GM19395 (cell line): ENCODE measurements at regions not wholly inside any gene's neighbourhood (a gene's known extent, or its start where the extent isn't known, plus 50 kb on each side); places are given as distances from the start of the nearest gene placed in this dataset.

Experiments used
- ATAC-seq: cut with Tn5 transposase; IDR thresholded peaks from one replicate; pipeline ENCODE4 v1.9.1; 2021; ENCODE audit warnings: mild to moderate bottlenecking, moderate library complexity; ENCODE audit not compliant: unreplicated experiment

DNA sequence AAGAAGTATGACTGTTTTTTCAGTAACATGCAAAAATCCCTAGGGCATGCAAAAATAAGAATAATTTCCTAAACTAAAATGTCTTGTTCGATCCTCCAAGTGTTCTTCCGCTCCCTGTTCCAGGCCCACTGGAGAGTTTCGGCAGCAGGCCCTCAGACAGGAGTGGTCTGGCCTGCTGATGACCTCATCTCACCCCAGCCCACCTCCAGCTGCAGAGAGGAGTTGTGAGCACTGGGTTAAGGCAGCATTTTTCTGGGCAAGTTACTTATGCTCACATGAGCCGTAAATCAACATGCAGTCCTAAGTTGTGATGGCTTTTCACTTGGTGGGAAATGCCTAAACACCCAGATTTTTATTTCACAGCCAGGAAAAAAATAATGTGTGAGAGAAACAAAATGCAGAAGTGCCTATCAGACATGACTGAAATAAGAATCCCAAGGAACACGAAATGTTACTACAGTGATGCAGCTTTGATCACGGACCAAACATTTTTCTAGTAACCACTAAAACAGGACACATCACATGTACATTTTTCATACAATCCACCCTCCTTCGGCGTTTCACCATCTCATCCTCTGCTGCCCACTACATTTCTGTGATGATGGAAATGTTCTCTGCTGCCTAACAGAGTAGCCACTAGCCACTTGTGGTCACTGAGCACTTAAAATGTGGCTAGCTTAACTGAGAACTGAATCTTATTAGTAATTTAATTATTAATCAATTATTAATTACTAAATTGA, 153.3 kb upstream of the TBL1X start:
- ATAC-seq, result no peak

DNA sequence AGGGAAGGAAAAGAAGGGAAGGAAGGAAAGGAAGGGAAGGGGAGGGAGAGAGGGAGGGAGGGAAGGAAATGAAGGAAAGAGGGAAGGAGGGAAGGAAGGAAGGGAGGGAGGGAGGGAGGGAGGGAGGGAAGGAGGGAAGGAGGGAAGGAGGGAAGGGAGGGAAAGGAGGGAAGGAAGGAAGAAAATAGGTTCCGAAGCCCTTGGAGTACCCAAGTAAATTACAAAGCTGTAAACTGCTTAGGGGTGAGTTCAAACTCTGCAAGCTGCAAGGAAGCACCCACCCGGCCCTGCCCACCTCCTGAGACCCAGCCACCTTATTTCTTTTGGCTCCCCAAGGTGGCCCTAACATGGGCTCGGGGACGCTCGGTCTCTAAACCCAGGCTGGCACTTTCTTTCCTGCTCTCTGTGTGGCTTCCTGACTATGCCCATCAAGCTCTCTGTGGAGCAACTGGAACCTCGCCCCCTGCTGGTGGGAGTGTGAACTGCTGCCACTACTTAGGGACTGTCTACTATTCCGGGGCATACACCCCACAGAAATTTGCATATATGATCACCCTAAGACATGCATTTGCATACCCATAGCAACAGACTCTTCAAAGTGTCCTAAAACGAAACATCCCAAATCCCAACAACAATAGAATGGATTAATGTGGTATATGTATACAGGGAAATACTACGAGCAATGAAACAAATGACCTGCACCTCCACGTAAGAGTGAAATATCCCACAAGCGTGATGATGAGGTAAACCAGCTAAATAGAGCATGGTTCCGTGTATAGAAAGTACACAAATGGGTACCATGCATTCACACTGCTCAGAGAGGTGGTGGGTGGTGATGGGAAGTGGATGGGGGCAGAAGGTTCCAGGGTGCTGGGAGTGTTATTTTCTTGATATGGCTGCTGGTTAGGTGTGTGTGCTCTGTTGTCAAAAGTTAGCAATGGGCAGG, 151.7 kb upstream of the TBL1X start:
- ATAC-seq, result peak; percentile 89

DNA sequence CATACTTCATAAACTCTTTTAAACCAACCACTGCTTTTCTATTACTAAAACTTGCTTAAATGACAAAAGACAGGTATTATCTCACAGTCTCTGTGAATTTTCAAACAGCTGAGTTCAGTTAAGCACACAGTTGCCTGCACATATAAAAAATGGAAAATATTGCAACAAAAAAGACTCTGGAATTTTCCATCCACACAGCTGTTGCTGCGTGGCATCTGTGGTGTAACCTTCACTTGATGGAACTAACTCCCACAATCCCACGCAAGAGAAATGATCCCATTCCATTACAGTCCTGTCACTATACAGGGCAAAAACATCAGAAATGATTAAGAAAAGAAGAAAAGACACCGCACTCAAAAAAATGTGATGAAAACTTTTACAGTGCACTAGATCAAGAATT, 149.8 kb upstream of the TBL1X start:
- no peak for ATAC-seq

DNA sequence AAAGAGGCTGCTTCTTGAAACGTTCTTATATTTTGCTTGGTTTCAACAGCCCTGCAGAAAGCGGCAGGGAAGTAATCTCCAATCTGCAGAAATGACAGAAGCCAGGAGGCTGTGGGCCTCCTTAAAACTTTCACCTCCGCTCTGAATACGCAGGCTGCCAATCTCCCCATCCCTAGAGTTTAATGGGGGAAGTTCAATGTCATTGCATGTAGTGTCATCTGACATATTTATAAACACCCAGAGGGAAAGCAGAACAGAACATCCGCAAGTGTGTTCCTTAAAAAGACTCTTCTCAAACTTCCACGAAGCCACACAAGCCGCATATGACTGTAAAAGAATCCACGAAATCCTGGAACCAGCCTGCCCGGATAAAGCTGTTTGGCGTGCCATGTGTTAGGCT, 148.8 kb upstream of the TBL1X start:
- ATAC-seq, result no peak

DNA sequence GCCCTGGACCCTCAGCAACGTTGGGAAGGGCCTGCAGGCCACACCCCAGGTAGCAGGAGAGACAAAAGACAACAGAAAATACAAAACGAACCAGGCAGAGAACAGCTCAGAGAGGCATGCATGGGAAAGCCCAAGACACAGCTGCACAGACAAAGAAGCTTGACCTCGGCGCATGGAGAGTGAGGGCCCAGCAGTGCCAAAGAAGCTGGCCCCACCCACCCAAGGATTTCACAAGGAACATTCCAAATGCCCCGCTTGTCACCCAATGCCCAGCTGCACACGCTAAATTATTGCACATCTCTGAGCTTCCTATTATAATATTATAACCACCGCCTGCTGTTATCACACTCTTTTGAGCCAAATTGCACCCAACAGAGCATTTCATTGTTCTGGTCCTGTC, 147.7 kb upstream of the TBL1X start:
- no peak for ATAC-seq

DNA sequence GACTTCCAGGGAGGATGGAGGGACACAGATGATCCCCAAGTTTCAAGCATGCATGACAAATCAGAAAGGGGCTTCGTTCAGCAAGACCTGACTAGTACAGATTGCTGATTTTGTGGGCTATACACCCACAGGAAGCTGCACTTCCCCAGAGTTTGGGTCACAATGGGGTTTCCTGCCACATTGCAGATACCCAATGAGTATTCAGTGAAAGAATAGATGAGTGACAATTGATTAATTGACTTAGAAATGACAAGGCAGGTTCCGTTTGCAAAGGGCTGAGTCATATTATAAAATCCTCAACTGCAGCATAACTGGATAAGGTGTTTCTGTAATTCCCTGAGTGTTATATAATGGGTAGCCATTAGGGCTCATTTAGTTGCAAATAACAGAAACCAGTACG, 146.6 kb upstream of the TBL1X start:
- no peak for ATAC-seq

DNA sequence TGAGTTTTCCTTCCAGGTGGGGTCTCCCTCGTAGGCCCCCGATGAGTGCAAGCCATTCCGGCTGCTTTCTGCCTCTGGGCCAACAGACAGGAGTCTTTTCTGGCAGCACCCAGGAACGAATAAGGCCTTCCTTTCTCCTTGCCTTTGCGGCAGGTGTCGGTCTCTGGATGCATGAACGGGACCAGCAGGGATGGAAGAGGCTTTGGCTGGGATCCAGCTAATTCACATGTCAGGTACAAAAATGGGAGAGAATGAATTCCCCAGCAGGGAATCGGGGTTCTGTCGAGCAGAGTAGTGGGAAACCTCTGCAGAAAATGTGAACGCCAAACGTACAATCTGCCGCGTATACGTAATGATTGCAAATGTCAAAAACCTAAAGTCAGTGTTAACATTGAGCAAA, 146.1 kb upstream of the TBL1X start:
- ATAC-seq, result no peak

DNA sequence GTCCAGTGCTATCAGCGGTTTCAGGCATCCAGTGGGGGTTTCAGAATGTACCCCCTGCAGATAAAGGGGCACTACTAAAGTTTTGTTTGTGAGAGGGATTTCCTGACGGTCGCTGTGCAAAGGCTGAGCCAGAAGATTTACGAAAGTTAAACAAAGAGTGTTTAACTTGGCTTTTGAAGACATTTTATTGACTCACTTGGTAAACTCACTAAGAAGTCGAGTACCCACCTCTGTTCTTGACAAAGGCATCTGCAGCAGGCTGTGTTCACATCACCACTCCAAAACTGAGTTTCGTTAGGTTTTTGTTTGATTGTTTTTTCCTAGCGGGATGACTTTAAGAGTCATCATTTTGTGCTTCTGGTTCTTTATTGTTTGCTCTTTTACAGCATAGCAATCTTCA, 143.9 kb upstream of the TBL1X start:
- ATAC-seq, result no peak

DNA sequence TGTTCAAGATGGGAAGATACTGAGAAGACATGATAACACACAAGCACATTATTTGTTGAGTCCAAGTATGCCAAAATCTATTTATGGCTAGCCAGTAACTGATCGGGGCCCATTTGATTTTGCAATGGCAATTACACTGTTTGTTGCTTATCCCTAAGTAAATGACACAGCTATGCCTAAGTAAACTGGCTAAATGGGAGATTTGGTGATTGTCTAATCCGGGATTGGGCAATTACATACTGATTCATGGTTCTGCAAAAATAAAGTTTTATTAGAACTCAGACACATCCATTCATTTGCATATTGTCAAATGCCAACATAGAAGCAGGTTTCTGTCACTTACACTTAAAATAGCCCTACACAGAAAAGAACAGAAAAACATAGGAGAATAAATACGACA, 140.2 kb upstream of the TBL1X start:
- ATAC-seq, result no peak

DNA sequence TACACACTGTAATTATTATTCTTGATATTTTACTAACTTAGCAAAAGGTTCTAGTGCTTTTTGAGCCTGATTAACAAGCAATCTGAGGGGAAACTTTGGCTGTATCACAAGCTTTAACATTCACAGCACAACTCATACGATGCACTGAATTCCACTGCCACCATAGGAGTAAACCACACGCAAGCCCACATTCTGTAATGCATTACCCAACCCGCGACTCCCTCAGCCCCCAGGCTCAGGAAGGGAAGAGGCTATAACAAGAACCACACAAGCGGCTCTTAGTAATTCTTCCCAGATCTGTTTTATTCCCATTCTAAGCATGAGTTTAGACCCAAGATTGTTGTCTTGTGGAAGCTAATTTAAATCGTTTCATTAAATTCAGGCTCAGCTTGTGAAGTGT, 138.5 kb upstream of the TBL1X start:
- ATAC-seq, result no peak

DNA sequence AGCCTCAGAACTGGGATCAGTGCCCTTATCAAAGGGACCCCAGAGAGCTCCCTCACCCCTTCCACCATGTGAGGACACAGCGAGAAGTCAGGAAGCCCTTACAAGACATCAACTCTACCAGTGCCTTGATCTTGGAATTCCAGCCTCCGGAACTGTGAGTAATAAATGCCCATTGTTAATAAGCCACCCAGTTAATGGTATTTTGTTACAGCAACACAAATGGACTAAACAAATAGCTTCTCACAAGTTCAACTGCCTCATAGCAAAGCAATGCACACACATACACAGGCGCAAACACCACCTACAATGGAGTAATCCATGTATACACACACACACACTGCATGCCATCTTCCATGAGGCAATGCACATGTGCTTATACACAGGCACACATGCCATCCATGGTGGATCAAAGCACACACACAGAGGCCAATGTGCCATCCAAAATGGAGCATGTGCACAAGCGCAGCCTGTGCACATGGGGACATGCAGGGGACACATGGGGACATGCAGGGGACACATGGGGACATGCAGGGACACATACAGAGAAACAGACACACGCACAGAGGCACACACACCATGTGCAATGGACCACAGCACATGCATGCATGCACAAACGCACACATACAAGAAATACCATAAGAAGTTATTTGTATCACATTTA, 137.6 kb upstream of the TBL1X start:
- ATAC-seq, result no peak

DNA sequence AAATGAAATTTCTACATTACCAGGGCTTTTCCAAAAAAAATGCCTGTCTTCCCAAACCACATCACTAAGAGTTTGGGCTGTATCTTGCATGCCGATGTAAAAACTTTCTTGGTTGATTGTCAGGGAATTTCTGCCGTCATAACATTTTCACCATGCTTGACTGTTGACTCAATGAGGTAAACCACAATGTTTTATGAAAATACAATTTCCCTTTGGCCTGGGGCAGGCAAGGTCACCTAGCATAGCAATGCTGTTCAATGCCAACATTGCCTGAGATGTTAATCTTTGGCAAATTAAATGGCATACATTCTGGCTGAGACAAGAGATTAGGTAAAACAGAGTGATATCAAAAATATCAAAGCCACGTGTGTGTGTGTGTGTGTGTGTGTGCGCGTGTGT, 137.1 kb upstream of the TBL1X start:
- no peak for ATAC-seq

DNA sequence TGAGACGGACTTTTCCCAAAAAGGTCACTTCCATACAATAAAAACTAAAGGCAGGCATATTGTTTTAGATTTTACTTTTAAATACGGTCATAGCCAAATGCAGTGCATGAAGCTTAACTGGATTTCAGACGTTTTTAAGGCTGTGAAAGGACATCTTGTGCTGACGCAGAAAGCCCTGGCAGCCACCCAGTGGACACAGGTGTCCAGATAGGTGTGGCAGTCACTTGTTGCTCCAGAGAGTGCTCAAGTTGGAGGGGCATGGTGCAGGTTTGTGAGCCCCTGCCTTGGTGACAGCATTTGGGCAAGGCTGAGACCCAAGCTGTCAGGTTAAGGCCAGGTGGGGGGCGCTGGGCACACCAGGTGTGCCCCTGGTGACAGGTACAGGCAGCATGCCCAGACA, 135.8 kb upstream of the TBL1X start:
- no peak for ATAC-seq

DNA sequence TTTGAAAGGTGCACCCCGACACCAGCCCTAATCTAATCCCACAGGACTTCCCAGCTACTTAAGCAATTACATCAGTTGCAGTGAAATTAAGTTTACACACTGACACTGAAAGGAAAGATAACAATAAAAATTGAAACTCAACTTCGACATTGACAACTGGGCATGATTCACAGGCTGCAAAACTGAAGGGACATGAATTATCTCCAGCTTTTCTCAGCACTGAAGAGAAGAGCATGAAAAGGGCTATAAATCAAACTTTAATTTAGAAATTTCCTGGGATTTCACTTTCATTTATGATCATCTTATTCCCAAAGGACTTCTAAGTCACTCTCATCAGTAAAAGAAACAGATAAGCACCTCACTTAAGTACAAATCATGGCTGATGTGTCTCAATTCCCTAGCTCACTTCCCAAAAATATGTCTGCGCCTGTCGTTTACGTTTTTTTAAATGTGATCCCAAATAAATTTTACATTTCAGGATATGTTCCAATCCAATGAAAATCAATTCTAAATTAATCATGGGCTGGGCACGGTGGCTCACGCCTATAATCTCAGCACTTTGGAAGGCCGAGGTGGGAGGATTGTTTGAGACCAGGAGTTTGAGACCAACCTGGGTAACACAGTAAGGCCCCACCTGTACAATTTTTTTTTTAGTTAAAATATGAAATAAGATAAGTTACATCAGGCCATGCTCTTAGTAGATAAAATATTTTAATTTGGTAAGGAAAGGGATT, 134.4 kb upstream of the TBL1X start:
- no peak for ATAC-seq

DNA sequence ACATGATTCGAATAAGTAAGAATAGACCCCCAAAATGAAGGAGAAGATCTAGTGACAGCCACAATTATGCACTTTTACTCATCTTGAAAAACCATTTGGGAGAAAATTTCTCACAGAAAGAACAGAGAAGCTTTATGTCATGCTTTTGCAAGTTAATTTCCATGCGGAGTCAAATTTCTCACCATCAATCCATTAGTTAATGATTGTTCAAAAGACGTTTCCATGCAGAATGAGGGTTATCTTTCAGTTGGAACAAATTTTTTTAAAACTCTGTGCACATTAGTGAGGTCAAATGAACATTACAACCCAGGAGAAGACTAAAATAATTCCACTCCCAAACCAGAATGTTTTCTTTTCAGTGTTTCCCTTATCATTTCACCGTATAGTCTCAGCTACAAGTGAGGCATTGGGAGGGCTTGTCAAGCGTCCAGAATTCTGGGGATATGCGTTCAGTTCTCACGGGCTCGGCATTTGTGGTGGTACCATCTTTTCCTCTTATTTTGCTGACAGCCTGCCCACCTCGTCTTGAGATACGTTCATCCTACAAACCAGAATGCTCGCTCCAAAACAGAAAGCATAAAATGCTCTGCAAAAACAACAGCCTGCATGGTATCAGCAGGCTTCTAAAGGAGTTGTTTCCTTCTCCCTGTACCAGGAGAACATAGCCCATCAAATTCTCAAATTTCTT, 130.8 kb upstream of the TBL1X start:
- ATAC-seq, result no peak

DNA sequence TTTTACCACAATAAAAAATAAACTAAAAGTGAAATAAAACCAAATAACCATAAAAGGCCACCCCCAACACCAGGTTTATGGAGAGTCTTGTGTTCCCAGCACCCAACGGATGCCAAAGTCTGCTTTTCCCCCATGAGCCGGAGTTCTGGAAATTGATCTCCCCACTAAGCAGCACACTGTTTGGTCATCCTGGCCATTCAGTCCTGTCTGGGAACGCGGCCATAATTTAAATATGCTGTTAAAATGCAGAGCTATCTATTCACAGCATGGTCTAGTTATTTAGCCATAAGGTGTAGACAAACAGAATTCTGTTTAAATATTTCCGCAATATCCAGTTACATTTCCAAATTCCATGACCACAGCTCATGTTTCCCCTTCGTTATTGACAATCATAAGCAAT, 129.6 kb upstream of the TBL1X start:
- ATAC-seq, result no peak

DNA sequence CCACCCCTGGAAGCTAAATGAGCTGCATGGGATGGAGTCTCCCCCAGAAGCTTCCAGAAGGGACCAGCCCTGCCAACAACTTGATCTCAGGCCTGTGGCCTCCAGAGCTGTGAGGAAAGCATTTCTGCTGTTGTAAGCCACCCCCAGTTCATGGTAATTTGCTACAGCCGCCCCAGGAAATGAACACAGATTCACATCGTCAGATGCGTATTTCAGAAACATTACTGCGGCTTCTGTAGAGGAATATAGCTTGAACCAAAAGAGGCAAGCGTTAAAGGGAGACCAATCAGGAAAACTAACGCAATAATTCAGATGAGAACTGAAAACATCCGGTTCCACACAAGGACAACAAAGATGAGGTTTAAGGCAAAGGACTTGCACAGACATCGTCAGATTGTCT, 128.4 kb upstream of the TBL1X start:
- no peak for ATAC-seq

DNA sequence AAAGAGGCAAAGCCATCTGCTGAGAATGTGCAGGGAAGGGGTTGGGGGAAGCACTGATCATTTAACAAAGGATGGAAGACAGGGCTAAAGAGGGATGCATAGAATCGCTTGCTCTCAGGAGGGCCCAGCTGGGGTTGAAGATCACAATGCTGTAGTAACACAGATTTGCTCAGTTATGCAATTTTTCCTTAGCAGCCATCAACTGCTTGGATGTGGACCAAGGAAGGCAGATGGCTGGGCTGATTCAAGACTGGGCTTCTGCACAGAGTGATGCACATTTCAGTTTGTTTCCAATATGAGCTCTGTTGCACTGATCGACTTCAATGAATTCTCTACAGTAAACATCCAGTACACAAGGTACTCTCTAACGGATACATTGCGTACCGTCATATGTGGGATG, 127.8 kb upstream of the TBL1X start:
- ATAC-seq, result no peak

DNA sequence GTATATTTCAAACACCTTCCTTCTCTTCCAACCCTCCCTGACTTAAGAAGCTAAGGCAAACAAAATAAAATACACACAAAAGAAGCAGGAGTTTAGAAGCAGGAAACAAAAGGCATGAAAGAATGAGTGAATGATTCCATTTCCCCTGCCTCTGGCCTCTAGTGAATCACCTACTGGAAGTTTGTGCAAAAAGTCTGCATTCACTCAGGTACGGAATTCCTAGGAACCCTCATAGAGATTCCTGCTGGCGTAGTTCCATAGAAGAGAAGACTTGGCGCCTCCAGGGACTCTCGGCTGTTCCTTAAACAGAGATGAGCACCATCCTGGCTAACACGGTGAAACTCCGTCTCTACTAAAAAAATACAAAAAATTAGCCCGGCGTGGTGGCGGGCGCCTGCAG, 125.9 kb upstream of the TBL1X start:
- ATAC-seq, result no peak
